Muscle layer of colon (tissue), 2 donors: ENCODE measurements at regions not wholly inside any gene's neighbourhood (a gene's known extent, or its start where the extent isn't known, plus 50 kb on each side); places are given as distances from the start of the nearest gene placed in this dataset.
A peak's percentile ranks its signal among the peaks of the same experiment; 100 is the strongest.

Source experiments
- H3K27ac ChIP-seq: one replicate; pipeline ENCODE4 v1.7.0; 2013; ENCODE audit warnings: low read depth, mild to moderate bottlenecking, low read length, moderate library complexity
- H3K27me3 ChIP-seq, 2 donors: one replicate each; pipeline ENCODE4 v1.7.0; 2013; ENCODE audit warnings: low read length in 2 of 2, mild to moderate bottlenecking in 2 of 2; ENCODE audit not compliant: insufficient read depth in 2 of 2, control insufficient read depth in 1 of 2
- H3K36me3 ChIP-seq: one replicate; pipeline ENCODE4 v1.7.0; 2013; ENCODE audit warnings: mild to moderate bottlenecking, low read length; ENCODE audit not compliant: insufficient read depth
- H3K4me1 ChIP-seq: one replicate; pipeline ENCODE4 v1.7.0; 2013; ENCODE audit warnings: mild to moderate bottlenecking, low read length; ENCODE audit not compliant: insufficient read depth
- H3K4me3 ChIP-seq, 2 donors: one replicate each; pipeline ENCODE4 v1.7.0; 2013; ENCODE audit warnings: low read length in 2 of 2, low read depth in 1 of 2, mild to moderate bottlenecking in 1 of 2, moderate library complexity in 1 of 2
- H3K9ac ChIP-seq: one replicate; pipeline ENCODE4 v1.7.0; 2013; ENCODE audit warnings: low read length
- H3K9me3 ChIP-seq: one replicate; pipeline ENCODE4 v1.7.0; 2013; ENCODE audit warnings: mild to moderate bottlenecking, low read length
- donor health status: abdominal sarcoma.
- donor health status: Adenocarcinoma of cecum.

GRCh38 chr4:165758086-165758485 lies 115.0 kb upstream of the TLL1 start:
- Histone ChIP-seq H3K4me1 (no peaks in the 10 kb centered on the region), H3K27me3 (no peaks in the 10 kb centered on the region), H3K4me3 (no peak overlapping the region), H3K27ac (no peak overlapping the region), H3K9me3 (no peaks in the 10 kb centered on the region), H3K36me3 (no peaks in the 10 kb centered on the region), H3K9ac (no peak overlapping the region)

- H3K36me3 ChIP-seq, result no peaks in the 10 kb centered on the region
- no peak overlapping the region for H3K4me3 ChIP-seq
- H3K9me3 ChIP-seq, result no peaks in the 10 kb centered on the region
- no peak overlapping the region for H3K9ac ChIP-seq
- H3K27ac ChIP-seq, result no peak overlapping the region
- H3K27me3 ChIP-seq, result no peaks in the 10 kb centered on the region
- no peaks in the 10 kb centered on the region for H3K4me1 ChIP-seq
Observed at GRCh38 chr4:165760182-165760581, 112.9 kb upstream of the TLL1 start.

GRCh38 chr4:165761963-165762362 lies 111.1 kb upstream of the TLL1 start:
- no peak overlapping the region for H3K9ac ChIP-seq
- no peaks in the 10 kb centered on the region for H3K27me3 ChIP-seq
- H3K27ac ChIP-seq, result no peak overlapping the region
- no peaks in the 10 kb centered on the region for H3K36me3 ChIP-seq
- no peaks in the 10 kb centered on the region for H3K9me3 ChIP-seq
- H3K4me1 ChIP-seq, result no peaks in the 10 kb centered on the region
- H3K4me3 ChIP-seq, result no peak overlapping the region

GRCh38 chr4:165763640-165764039 lies 109.4 kb upstream of the TLL1 start:
- H3K4me3 ChIP-seq, result no peak overlapping the region

GRCh38 chr4:165765053-165765452 lies 108.0 kb upstream of the TLL1 start:
- H3K9ac ChIP-seq, result no peak overlapping the region
- H3K4me1 ChIP-seq, result no peaks in the 10 kb centered on the region
- no peaks in the 10 kb centered on the region for H3K36me3 ChIP-seq
- H3K4me3 ChIP-seq, result no peak overlapping the region
- H3K27ac ChIP-seq, result no peak overlapping the region
- H3K27me3 ChIP-seq, result no peaks in the 10 kb centered on the region
- H3K9me3 ChIP-seq, result no peaks in the 10 kb centered on the region

More at GRCh38 chr4:165763640-165764039, 109.4 kb upstream of the TLL1 start:
- H3K36me3 ChIP-seq, result no peaks in the 10 kb centered on the region
- H3K27ac ChIP-seq, result no peak overlapping the region
- H3K4me1 ChIP-seq, result no peaks in the 10 kb centered on the region
- no peak overlapping the region for H3K9ac ChIP-seq
- H3K9me3 ChIP-seq, result no peaks in the 10 kb centered on the region
- no peaks in the 10 kb centered on the region for H3K27me3 ChIP-seq

- Histone ChIP-seq H3K36me3 (no peaks in the 10 kb centered on the region), H3K27ac (no peak overlapping the region), H3K4me3 (no peak overlapping the region), H3K4me1 (no peaks in the 10 kb centered on the region), H3K9me3 (no peaks in the 10 kb centered on the region), H3K27me3 (no peaks in the 10 kb centered on the region), H3K9ac (no peak overlapping the region)
Observed at GRCh38 chr4:165766018-165766417, 107.0 kb upstream of the TLL1 start.

GRCh38 chr4:165766976-165767375 lies 106.1 kb upstream of the TLL1 start:
- no peak overlapping the region for H3K9ac ChIP-seq
- H3K4me3 ChIP-seq, result no peak overlapping the region
- no peaks in the 10 kb centered on the region for H3K36me3 ChIP-seq
- H3K27ac ChIP-seq, result no peak overlapping the region
- no peaks in the 10 kb centered on the region for H3K9me3 ChIP-seq
- no peaks in the 10 kb centered on the region for H3K27me3 ChIP-seq
- no peaks in the 10 kb centered on the region for H3K4me1 ChIP-seq

GRCh38 chr4:165767671-165768070 lies 105.4 kb upstream of the TLL1 start:
- Histone ChIP-seq H3K27ac (no peak overlapping the region), H3K9ac (no peak overlapping the region), H3K9me3 (no peaks in the 10 kb centered on the region), H3K36me3 (no peaks in the 10 kb centered on the region), H3K4me1 (no peaks in the 10 kb centered on the region), H3K4me3 (no peak overlapping the region), H3K27me3 (no peaks in the 10 kb centered on the region)

GRCh38 chr4:165768281-165768680 lies 104.8 kb upstream of the TLL1 start:
- H3K9ac ChIP-seq, result no peak overlapping the region
- no peaks in the 10 kb centered on the region for H3K27me3 ChIP-seq
- H3K27ac ChIP-seq, result no peak overlapping the region
- no peaks in the 10 kb centered on the region for H3K4me1 ChIP-seq
- H3K9me3 ChIP-seq, result no peaks in the 10 kb centered on the region
- no peaks in the 10 kb centered on the region for H3K36me3 ChIP-seq
- no peak overlapping the region for H3K4me3 ChIP-seq

GRCh38 chr4:165774326-165774725 lies 98.7 kb upstream of the TLL1 start:
- Histone ChIP-seq H3K27me3 (no peaks in the 10 kb centered on the region), H3K4me3 (no peak overlapping the region), H3K9ac (no peak overlapping the region), H3K27ac (no peak overlapping the region), H3K9me3 (no peaks in the 10 kb centered on the region), H3K4me1 (no peaks in the 10 kb centered on the region), H3K36me3 (no peaks in the 10 kb centered on the region)

- Histone ChIP-seq H3K9ac (no peak overlapping the region), H3K27me3 (no peaks in the 10 kb centered on the region), H3K9me3 (no peaks in the 10 kb centered on the region), H3K36me3 (no peaks in the 10 kb centered on the region), H3K4me1 (no peaks in the 10 kb centered on the region), H3K4me3 (no peak overlapping the region), H3K27ac (peak overlapping the region; percentile 17)
Observed at GRCh38 chr4:165779950-165780670, 92.9 kb upstream of the TLL1 start.

GRCh38 chr4:165780735-165781134 lies 92.3 kb upstream of the TLL1 start:
- H3K36me3 ChIP-seq, result no peaks in the 10 kb centered on the region
- H3K27ac ChIP-seq, result no peak overlapping the region
- H3K4me1 ChIP-seq, result no peaks in the 10 kb centered on the region
- H3K9me3 ChIP-seq, result no peaks in the 10 kb centered on the region
- no peak overlapping the region for H3K9ac ChIP-seq
- H3K4me3 ChIP-seq, result no peak overlapping the region
- no peaks in the 10 kb centered on the region for H3K27me3 ChIP-seq
